GM18502 (cell line): ENCODE measurements at regions not wholly inside any gene's neighbourhood (a gene's known extent, or its start where the extent isn't known, plus 50 kb on each side); places are given as distances from the start of the nearest gene placed in this dataset.

Experiments
- ATAC-seq: cut with Tn5 transposase; IDR thresholded peaks from one replicate; pipeline ENCODE4 v1.9.1; 2021; ENCODE audit warnings: mild to moderate bottlenecking; ENCODE audit not compliant: unreplicated experiment, poor library complexity

DNA sequence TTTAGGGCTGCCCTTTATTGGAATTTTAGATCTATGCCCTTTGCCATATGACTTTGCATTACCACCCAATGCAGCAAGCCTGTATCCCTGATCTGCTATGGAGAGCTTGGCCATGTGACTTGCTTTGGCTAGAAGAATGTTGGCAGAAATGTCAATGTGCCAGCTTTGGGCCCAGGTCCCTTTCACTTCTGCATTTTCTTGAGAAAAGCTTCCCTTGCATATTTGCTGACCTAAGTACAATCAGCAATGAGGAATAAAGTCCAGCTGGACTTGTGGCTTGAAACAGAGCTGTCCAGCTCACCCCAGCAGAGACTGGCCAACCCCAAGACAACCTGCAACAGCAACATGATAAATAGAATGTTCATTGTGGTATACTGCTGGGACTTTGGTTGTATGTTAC is 135.9 kb downstream of the PAH start:
- ATAC-seq, result no peak

DNA sequence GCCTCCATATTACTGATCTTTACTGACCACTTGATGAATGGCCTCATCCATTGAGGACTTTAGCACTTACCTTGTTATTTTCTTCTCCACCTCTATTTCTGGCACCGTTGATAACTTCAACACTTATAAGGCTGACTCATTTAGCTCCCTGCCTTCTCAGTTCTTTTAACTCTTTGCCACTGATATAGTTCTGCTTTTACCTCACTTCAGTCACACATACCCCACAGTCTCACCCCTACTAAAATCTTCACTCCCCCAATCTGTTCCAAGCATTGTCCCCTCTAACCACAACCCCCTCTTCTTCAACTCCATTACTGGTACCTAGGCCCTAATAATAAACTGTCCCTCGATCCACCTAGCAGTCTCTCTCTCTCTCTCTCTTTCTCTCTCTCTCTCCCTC is 141.0 kb downstream of the PAH start:
- peak; percentile 58 for ATAC-seq

DNA sequence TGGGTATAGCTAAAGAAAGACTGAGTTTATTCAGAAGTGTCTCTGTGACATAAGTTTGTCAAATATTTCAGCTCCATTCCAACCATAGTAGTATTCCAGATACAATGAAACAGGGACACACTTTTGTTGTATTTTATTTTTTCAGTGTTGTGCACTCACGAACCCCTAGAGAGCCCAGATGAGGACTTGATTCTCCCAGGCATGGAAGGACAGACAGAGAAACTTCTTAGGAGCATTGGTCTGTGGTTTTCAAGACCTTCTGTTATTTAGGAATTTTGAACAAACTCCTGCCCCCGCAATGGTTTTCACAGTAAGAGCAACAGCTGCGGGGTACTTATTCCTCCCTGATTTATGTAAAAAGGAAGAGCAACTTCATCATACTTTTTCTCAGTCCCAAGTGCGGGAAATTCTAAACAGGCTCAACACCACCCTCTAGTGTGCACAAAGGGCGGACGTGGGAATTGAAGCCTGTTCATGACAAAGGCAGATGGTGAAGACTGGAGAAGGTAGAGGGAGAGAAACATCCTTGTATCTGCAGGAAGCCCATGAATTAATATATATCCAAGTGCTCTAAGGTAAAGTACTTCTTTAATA is 147.6 kb downstream of the PAH start:
- ATAC-seq, result peak; percentile 75

DNA sequence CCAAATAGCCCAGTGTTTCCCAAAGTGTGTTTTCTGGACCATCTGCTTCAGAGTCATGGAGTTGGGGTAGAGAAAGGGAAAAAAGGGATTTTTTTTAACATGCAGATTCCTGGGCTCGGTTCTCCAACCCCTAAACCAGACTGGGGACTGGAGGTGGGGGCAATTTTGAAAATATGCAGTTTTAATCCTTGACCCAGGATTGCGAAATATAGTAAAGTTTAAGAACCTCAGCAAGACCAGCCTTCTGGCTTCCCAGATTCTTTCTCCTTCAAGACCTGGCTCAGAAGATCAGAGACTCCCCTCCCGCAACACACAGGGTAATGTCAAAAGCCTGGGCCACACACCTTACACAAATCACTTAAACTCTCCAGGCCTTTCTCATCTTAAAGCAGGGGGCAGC is 150.1 kb downstream of the PAH start:
- no peak for ATAC-seq

DNA sequence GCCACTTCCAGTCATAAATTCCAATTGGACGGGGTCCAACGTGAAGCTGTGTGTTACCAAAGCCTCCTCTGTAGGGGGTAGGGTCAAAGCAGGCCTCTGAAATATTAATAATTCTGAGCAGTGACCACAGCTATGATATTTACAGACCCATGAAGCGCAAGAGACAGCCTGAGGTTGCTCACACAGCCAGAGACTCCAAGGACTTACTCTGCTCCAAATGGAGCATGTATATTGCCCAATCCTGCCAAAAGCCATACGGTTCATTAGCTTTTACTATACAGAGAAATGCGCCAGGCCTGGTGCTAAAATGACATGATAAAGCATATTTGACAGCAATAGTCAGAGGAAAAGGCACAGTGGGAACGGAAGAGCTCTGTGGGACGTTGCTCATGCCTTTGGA is 151.3 kb downstream of the PAH start:
- ATAC-seq, result no peak

DNA sequence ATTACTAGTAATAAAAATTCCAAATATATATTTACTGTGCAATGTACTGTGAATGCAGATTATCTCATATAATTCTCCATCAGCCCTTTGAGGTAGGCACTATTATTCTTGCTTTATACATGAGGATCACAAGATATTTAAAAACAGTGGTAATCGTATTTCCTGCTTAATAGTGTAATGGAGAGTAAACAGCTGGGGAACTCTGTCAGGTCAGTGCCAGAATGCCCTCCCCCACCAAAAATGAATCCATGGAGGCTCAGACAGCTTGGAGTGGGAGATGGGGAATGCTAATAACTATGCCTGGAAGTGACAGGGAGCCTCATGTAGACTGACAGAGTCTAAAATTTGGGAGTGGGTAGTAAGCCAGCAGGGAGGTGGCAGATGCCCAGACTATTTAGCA is 153.6 kb downstream of the PAH start:
- no peak for ATAC-seq

DNA sequence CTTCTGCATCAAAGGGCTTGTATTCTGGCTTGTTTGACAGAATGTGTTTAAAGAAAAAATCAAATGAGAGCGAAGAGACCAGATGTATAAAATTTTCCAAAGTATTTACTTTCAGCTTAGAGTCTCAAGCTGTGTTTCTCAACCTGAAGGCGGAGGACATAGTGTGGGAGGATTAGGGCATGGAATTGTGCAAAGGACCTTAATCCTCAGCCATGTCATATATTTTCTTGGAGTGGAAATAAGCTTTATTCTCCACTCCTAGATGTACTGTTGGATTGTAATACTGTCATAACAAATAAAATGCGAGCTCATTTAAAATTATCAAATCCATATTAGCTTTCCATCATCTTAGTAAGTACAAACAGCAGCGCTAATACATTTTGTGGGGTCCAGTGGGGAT is 154.0 kb downstream of the PAH start:
- no peak for ATAC-seq

DNA sequence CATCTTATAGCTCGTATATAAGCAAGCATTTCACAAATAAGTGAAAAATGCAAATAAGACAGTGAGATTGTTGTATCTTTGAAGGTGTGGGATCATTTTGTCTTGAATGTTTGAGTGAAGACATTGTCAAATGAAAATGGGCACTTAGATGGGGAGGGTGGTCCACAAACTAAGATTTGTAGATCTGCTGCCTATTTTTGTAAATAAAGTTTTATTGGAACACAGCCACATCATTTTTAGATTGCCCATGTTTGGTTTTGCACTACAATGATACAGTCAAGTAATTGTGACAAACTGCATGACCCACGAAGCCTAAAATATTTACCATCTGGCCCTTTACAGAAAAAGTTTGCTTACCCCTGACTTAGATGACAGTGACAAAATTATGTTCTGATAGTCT is 156.7 kb downstream of the PAH start:
- no peak for ATAC-seq

DNA sequence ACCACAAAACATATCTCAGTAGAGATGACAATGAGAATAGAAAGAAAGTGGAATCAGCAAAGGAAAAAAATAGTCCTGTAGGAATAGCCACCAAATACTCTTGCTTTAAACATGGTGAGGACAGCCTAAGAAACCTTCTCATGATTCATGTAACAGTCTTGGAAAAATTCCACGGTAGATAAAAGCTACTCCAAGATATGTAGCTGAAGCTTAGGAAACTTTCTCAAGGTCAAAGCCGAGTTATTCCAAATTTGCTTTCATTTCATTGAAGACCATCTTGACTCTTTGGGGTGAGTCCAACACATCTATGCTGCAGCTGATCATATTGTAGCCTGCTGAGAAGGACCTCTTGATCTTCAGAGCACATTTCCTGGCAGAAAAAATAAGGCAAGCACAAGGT is 157.6 kb downstream of the PAH start:
- ATAC-seq, result no peak

DNA sequence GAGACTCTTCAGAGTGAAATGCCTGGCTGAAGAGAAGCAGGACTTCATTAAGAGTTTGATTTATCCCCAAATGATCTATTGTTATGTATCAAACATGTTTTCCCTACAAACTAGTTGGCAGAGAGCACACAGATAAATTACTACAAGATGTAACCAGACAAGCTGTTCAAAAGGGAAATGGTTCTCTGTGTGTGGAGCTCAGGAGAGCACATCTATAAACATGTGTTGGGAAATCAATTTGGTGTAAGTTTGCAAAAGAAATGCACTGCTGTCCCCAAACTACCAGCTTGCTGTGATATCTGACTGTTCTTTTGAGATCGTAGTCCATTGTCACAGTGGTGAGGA is 159.2 kb downstream of the PAH start:
- no peak for ATAC-seq

DNA sequence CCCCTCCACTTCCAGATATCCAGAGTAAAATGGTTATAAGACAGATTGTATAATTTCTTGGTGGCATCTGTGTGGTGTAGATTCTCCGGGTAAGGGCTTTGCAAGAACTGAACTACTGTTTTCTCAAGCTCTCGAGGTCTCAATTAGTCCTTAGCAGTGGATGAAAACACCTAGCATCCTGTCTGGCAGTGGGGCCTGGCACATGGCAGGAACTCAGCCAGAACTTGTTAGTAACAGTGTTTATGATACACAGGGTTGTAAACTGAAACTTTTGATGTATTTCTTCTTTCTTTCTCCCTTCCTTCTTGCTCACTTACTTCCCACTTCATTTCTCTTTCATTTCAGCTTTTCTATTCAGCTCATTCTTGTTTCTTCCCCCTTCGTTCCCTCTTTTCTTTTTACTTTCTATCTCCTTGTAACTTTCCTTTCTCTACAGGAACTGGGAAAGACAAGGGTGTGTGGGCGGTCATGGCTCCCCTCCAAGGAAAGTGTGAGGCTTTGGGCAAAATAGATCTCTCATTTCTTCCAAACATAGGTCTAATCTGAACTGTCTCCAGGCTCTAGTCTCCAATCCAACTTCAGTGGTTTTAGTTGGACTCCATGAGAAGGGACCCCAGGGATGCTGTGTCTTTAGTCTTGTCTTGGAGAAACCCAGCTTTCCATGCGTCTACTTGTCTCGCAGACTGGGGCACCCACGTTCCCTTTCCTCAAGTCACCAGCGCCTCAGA is 159.7 kb downstream of the PAH start:
- ATAC-seq, result no peak

DNA sequence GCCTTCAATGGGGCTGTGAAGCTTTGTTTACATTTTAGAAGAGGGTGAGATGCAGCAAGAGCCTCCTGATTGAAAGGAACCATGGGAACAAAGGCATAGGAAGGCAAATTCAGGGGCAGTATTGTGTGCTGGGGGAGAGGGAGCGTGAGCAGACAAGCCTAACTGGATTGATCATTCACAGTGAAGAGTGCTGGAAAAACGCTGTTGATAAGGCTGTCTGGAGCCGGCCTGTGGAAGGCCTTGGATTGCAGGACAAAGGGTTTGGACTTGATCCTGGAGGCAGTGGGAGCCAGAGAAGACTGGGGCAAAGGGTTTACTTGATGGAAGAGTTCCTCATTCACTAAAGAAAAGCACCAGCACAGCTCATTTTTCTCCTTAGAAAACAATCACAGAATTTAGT is 160.5 kb downstream of the PAH start:
- no peak for ATAC-seq

DNA sequence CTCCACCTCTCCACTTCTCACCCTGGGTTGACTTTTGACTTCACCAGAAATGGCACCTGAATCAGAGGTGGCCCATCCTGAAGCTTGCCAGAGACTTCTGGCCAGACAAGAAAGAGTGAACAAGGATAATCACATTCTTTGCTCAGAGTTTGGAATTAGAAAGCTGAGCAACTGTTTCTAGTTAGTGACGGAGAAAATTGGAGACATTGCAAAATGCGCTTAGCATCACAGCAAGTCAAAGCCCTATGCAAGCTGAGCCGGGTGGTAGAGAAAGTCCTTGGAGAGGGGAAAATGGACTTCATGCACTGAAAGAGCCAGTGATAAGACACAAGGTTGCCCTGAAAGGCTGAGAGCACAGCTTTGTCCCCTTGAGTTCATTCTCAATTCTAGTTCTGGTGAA is 161.8 kb downstream of the PAH start:
- ATAC-seq, result no peak

DNA sequence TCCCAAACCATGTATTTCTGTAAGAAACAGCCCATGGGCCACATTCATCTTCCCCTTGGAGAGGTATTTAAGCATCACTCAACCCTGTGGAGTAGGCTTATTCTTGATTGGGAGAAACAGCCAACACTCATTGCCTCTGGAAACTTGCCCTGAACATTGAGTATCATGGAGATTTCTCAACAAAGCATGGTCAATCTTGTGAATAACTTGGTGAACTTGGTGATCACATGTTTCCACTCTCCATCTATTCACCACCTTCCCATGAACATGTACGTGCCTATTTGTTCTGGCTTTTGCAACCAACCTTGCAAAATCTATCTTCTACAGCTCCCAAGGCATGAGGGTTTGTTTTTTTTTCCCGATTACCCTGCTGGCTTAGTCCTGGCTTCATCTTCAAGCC is 163.2 kb downstream of the PAH start:
- no peak for ATAC-seq

DNA sequence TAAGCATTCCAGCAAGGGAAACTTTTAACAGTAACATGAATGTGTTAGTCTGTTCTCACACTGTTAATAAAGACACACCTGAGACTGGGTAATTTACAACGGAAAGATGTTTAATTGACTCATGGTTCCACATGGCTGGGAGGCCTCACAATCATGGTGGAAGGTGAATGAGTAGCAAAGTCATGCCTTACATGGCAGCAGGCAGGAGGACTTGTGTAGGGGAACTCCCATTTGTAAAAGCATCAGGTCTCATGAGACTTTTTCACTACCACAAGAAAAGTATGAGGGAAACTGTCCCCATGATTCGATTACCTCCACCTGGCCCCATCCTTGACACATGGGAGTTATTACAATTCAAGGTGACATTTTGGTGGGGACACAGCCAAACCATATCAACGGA is 168.3 kb downstream of the PAH start:
- no peak for ATAC-seq

DNA sequence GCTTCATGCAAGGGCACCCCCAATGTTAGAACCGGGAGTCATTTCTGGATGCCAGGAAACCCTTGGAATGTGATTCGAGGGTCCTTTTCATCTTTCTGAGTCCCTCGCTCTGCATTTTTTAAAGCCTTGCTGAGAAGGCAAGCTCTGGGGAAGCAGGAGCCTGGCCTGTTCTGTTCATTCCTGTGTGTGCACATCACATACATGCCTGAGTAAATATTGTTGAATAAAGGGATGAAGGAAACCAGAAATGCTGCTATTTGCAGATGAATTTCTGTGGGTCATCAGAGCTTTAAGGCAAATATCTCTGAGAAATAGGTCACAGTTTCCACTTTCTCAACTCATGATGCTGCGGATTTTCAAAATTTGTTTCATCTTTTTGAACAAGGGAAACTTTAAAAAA is 170.1 kb downstream of the PAH start:
- ATAC-seq, result no peak

DNA sequence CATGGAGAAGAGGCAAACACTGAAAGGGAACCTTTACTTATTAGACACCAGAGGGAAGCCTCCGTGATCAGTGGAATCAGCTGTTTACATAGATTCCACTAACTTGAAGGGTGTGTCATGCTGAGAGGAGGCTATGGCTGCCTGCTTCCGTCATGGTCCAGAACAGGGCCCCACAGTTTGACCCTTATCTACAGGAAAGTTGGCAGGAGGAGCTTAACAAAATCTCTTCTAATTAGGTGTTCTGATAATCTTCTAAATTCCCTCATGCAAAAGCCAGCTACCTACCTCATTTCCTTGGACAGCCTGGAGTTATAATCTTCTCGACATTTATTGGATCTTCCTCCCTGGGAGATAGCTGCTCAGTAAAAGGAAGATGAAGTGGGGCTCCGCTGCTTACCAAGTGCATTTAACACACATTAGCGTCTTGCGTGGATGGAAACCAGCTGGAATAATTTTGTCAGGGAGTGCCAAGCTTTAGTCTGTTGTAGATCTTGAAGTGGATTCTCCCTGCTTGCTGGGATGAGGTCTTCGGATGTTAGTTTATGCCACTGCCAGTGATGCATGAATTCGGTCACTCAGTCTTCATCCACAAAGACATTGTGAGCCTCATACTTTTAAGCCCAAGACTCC is 171.0 kb downstream of the PAH start:
- no peak for ATAC-seq

DNA sequence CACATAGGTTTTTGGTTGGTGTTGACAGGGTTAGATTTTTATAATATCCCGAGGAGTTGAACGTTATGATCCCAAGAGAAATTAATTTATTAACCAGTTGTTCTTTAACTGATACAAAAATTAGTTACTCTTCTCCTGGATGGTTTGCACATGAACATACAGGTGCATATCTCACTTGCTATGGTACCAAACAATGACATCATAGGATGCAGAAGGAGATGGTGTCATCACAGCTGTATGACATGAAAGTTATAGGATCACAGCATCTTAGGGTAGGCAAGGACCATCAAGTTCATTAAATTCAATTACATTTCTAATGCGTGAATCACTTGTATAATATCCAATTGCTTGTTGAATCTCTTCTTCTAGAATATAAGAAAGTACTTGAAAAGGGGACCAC is 175.8 kb downstream of the PAH start:
- ATAC-seq, result no peak

DNA sequence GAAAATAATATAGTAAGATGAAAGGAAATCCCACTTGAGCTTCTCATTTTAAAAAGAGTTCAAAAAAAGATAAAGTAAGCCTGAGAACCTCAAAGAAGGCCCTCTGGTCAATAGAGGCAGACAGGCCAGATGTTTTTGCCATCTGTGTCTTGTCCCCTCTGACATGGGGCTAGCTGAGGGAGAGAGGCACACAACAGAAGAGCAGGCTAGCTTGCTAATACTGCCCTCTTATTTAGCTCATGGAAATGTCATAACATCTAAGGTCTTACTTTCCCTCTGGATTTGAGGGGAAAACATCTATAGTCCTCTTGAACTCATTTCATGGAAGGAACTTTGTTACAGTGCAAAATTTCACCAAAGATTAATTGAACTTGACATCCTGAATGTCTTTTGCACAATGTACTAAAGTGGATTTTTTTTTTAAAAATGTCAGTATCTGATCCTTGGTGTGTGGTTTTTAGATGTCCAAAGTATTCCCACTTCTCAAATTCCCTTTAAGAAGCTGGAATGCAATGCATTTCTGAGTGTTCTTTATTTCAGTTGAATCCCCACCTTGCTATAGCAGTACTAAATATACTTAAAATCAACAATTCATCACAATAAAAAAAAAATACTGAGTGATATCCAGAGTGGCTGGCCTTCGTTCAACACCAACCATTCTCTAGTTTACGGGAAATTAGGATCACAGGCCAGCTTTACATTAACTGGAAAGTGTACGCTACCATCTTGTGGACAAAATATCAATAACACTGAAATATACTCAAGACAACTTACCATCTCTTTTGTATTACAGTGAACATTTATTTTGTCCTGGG is 176.7 kb downstream of the PAH start:
- ATAC-seq, result no peak

DNA sequence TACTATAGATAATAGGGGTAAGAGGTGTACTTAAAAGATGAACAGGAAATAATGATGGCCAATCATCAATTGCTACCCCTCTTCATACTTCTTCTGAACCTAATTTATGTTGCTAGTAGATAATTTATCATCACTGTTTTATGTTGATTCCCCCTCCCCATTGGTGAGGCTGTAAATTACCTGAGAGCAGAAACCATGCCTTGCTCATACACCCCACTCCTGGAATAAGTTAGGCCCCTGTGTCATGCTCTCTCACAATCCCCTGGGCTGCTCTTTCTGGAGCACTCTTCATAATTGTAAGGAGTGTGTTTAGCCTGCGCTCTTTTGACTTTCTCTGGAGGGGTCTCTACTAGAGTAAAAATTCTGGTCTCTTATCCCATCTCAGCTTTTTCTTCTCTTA is 180.7 kb downstream of the PAH start:
- no peak for ATAC-seq

DNA sequence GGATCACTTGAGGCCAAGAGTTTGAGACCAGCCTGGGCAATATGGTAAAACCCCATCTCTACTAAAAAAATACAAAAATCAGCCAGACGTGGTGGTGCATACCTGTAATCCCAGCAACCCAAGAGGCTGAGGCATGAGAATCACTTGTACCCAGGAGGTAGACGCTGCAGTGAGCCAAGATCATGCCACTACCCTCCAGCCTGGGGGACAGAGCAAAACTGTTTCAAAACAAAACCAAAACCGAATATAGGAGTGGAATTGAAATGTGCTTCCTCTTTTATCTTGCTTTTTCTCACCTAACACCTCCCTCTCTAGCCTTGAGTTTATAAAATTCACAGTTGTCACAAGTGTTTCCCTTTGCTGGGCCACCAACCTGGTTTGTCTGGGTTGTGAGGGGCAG is 181.9 kb downstream of the PAH start:
- peak; percentile 93 for ATAC-seq
